NCI-H1092 (cell line): ENCODE measurements at regions not wholly inside any gene's neighbourhood (a gene's known extent, or its start where the extent isn't known, plus 50 kb on each side); places are given as distances from the start of the nearest gene placed in this dataset.

Experiments
- DNase-seq: peaks from one replicate; lab custom pipeline; 2025; lab: John Stamatoyannopoulos, UW

DNA sequence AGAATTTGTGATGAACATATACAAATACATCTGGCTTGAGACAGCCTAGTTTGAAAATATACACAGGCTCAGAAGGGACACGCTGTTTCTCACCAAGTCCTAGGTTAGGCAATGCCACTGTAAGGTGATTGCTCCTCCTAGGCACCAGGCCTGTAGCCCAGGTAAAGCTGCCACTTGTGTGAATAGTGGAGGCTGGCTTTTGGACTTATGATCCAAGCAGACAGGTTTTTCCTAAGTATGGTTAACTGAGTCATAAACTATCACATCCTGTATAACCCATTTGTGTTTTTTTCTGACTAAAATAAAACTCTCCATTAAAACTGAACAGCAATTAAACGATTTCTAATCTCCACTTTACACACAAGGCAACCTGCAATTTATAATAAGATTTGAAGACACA lies 81.0 kb downstream of the SEMA4F start:
- DNase-seq = no peak

DNA sequence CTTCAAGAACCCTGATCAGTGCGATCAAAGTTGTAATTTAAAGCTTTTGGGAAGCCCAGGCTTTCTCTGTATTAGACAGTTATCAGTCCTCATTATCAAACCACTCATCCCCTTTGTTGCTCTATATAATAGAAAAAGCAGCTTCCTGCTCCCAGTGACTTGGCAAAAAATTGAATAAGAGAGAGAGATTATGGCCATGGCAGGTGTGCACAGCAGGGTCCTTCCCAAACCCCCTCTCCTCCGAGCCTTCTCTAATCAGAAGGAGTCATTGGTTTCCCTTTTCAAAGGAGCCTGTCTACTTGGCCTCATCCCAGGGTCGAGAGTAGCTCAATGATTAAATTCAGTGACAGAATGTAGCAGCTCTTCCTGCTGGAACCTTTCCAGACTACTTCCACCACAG lies 81.5 kb downstream of the SEMA4F start:
- DNase-seq = peak; percentile 58

DNA sequence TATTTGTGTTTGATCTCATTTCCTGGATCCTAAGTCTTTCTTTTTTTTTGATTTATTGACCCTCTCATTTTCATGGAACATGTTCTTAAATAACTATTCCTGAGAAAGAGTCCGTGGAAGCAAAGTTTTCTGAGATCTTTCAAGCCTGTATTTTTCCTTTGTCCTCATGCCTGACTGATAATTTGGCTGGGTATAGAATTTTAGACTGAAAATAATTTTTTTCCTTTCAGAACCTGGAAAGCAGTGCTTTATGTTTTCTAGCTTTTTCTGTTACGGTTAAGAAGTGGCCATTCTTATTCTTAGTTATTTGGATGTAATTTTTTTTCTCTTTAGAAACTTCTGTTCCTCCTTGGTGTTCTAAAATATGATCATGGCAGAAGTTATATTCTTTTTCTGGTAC lies 82.5 kb downstream of the SEMA4F start:
- DNase-seq = no peak

DNA sequence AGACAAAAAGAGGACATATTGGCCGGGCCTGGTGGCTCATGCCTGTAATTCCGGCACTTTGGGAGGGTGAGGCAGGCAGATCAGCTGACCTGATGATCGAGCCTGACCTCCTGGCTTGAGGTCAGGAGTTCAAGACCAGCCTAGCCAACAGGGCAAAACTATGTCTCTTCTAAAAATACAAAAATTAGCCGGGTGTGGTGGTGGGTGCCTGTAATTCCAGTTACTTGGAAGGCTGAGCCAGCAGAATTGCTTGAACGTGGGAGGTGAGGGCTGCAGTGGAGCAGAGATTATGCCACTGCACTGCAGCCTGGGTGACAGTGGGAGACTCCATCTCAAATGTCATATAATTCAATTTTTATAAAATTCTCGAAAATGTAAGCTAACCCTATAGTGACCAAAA lies 84.5 kb downstream of the SEMA4F start:
- no peak for DNase-seq

DNA sequence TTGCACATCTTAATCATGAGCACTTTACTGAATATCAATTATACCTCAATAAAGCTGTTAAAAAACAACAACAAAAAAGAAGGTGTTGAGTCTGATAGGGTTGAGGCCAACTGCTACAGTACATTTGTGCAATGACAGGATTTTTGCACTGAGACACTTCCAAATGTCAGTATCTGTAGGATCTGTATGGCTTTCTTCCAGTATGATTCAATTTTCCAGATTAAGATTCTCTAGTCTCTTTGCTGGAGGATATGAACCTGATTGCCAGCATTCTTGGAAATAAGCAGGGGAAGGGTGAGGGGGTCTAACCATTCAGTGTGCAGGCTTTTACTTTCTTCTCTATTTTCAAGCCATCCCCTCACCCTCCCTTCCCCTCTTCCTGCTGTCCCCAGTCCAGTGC lies 85.1 kb downstream of the SEMA4F start:
- DNase-seq = no peak

DNA sequence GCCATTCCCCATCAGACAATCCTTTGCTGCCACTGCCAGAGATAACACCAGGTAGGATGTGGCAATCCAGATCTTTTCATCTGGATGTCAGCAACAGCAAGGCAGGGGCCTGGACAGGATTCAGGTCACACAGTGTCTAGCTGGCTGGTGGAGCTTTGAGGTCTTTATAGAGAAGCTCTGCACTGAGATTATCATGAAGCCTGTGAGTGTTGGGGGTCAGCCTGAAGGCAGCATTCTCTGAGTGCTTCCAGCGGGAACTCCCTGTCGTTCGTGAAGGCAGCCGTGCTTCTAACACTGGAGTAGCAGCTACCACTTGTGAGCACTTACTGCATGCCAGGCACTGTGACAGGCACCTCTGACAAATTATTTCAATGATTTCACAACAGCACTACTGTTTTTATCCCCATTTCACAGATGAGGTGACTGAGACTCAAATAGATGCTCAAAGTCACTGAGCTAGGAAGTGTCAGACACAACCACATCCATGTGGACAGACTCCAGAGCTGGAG lies 85.7 kb downstream of the SEMA4F start:
- DNase-seq = no peak

DNA sequence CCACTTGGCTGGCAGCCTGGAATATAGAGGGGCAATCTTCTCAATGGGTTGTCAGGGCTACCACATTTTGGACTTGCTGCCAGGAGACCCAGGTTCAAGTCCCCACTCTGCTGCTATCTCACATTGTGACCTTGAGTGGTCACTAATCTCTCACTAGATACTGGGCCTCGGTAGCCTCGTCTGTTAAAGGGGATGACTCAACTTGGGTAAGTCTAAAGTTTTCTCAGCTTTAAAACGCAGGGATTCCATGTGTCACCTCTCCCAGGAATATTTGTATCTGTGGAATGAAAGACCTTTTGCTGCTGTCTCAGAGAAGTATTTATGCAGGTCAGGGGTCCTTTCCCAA lies 86.3 kb downstream of the SEMA4F start:
- no peak for DNase-seq

DNA sequence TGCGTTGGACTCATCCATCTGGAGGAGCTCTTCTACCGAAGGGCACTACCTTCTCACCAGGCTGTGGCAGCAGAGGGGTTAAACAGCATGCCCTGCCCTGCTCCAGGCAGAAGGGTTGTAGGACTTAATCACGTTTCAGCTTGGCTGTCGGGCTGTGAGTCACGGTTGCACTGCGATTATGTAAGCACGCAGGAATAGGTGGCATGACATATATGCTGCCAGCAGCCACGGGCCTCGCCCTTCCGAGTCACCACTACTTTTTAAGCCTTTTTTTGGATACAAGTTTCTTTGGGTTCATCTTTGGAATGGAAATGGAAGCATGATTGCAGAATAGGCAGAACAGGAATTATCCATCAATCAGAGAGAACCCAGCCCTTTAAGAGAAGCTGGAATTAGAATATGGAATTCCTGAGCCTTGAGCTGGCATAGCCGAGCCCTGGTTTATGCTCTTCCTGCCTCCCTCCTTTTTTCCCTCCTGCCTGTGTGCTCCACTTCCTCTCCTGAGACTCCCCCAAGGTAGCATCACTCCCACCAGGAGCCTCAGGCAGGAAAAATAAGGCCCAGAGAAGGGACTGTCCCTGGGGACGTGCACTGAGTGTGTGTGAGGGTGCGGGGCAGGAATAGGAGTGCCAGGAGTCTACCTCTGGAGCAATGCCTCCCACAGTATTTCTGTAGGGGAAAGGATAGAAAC lies 86.8 kb downstream of the SEMA4F start:
- no peak for DNase-seq

DNA sequence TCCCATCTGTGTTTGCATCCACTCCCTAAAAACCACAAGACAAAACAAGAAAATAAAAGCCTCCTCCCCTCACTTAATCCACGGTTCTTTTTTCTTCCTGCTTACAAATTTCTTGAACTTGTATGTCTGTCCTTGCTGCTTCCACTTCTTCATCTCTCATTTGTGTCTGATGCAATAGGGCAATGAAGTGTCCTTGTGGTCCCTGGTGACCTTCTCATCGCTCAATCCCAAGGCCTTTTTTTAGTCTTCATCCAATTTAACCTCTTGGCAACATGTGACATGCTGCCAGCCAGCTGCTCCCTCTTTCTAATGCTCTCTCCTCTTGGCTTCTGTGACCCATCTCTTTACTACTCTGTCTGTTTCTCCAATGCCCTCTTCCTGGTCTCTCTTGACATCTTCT lies 87.6 kb downstream of the SEMA4F start:
- no peak for DNase-seq

DNA sequence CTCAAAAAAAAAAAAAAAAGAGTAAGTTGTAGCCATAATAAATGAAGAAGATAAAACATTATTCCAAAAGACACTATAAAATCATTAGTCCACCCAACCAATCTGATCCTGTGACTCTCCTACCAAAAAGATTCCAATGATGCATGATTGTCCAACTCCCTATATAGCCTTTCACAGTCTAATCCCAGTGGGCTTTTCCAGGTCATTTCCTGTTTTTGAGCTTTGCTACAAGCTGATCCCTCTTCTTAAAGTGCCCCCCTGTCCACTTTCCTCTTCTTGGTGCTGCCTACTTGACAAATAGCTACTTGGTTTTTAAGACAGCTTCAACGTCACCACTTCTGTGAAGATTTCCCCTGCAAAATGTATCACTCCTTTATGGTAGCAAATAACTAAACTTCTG lies 88.4 kb downstream of the SEMA4F start:
- DNase-seq = no peak

DNA sequence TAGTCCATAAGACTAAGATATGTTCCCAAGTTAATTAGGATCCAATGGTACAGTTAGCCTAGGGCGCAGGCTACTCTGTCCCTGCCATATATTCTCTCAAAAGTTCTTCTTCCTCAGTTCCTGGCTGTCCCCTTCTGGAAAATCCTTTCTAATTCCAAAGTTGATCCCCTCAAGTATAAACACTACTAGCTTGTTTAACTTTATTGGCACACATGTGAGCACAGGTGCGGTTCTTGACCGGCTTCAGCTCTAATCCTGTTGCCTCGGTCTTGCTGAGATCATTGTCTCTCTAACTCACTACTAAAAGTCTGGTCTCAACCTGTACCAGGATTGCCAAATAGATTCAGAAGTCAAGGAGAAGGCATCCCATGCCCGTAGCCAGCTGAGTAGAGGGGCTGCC lies 89.0 kb downstream of the SEMA4F start:
- no peak for DNase-seq

DNA sequence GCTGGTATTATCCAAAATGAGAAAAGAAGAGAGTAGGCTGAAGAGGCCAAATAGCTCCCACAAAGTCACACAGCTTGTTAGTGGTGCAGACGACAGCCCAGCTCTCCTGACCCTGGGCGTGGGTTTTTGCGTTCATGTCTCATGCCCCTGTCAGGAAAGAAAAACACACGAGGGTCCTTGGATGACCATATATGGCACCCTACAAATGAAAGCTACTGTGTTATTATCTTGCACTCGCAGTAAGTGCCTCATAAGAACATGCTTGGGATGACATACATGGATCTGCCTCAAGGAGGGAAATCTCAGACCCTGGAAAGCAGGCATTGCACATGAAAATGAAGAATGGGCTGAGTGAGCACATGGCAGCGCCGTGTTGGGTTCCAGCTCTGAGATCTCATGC lies 89.7 kb downstream of the SEMA4F start:
- no peak for DNase-seq

DNA sequence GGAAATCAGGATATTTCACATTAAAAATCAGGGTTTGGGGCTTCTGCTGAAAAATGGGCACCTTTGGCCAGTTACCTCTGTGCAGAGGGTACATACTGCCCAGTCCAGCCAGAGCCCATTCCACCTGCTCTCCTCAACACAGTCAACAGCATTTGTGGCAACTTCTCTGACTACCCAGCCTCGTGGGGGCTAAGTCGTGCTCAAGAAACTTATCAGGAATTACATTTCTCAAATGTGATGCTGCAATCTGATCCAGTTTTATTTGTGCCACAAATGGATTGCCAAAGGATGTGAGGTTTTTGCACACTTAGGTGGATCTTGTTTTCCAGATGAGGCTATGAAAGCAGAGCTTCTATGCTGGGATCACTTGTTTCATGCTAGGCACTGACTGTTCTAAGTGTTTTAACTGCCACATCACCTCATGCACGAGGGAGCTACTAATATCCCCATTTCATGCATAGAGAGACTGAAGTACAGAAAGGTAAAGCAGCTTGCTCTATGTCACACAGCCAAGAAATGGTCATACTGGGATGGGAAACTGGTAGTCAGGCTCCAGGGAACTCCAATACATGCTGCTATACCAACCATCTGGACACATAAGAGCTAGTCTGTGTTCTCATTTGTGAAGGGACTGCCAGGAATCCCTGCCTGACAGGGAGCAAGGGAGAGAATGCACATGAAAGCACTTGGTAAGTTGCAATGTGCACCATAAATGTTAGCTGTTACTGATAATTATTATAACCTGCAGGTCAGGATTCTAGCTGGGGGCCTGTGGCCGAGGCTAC lies 89.0 kb upstream of the HK2 start:
- DNase-seq = no peak

DNA sequence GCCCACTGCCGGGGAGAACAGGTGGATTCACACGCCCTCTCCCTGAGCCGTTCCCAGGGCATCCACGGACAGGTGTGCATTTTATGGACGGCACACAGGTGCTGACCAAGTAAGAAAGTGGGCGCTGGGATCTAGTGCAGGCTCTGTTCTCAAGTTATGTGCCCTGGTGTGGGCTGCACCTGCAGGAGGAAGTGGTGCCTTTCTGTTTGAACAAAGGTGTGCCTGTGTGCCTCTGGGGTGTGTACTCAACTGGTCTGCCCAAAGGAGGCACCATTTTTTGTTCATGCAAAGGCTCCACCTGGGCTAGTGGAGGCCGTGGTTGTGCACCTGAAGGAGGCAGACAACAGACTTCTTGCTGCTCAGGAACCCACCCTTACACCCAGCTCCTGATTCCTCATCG lies 88.2 kb upstream of the HK2 start:
- no peak for DNase-seq

DNA sequence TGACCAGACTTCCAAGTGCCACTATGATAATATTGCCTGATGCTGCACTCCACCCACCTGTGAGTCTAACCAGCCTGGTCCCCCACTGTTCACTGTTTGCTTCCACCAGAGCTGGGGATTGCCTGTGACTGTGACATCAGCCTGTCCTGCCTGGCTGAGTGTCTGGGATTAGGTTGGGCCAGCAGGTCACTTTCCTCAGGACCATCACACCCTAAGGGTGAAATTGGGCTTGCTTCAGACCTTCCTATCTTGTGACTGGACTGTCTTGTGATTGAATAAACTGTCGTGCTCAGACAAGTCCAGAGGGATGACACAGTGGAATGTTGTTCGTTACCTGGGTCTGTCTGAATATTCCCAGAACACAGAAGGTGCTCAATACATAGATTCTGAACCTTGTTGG lies 87.4 kb upstream of the HK2 start:
- no peak for DNase-seq

DNA sequence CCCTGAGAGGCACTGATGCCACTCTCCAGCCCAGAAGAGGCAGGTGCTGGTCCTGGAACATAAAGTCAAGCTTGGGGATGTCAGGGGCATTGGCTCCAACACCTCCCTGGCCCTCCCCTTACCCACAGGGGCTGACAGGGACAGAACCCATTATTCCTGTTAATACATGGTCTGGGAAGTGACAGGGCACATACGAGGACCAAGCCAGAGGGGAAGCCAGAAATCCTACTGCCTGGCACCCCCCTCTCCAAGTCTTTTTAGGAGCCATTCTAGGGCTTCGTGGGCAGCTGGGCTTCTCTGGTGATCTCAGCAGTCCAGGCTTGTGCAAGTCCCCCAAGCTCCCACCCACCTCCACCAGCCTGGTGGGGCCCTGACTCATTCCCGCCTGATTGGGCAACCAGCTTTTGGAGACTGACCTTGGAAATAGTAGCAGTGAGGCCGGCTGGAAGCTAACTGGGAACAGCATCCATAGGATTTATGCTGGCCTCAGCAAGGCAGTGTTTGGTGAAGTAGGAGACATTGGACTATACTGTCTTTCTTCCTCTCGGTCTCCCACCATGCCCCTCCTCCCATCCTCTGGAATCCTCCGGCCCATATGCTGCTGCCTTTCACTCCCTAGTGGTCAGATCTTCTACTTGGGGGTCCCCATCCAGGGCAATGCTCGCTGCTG lies 86.4 kb upstream of the HK2 start:
- DNase-seq = no peak

DNA sequence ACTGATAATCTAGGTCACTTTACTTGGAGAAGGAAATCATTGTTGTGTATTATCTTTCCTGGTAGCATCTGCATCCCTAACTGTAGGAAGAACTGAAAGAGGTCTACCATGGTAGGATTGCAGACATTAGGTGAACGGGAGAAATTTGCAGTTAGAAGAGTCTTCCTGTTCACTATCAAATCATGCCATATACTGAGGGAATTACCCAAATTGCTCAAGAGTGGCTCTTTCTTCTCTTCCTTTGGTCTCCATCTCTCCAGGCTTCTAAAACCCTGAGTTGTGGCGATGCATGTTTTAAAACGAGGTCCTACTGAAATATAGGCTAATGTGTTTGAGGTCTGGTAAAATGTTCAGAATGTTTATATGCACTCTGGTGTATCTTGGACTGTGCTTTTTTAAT lies 85.3 kb upstream of the HK2 start:
- no peak for DNase-seq

DNA sequence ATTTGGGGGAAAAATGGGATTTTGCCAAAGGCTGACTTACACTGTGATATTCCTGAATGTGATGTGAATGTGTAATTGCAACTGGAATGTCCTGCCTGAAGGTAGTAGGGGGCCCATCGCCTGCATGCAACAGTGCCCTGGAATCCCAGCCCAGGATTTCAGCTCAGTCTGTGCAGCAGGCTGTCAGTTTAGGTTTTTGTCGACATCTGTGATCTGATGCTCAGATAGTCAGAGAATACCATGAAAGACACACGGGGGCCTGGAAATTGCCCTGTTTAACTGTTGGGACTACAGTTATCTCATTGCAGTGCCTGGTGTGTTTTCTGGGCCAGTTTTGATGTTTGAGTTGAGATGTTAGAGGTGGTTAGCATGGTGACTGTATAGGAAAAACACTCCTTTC lies 84.5 kb upstream of the HK2 start:
- no peak for DNase-seq

DNA sequence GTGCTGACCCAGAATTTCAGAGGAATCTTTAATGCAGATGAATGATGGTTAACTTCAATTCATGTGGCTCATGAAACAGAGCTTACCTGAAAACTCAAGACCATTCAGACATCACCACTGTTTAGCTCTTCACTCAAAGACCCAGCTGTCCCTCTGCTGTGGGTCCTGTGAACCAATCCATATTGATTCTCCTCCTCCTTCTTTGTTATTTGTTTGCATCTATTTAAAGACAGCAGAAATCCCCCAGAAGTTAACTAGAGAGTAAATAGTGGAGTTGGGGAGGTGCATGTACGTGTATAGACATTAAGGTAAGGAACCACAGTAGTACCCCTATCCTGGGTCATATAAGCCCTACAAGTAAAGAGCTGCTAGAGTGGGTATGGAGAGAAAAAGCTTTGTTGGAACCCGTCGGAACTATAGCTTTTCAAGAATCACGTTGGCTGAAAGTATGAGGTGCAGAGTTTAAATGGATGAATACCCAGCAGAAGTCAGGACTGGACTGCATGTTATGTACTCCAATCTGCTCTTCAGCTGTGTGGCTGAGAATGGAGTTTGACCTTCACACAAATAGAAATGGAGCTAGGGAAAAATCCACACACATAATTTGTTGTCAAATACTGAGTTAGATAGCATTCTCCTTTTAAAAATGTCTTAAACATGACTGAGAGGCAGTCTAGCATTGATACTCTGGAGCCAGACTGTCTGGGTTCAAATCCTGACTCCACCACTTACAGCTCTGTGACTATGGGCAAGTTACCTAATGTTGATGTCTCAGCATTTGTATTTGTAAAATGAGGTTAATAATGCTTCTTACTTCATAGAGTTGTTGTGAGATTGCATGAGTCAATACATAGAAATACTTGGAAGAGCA lies 81.7 kb upstream of the HK2 start:
- no peak for DNase-seq

DNA sequence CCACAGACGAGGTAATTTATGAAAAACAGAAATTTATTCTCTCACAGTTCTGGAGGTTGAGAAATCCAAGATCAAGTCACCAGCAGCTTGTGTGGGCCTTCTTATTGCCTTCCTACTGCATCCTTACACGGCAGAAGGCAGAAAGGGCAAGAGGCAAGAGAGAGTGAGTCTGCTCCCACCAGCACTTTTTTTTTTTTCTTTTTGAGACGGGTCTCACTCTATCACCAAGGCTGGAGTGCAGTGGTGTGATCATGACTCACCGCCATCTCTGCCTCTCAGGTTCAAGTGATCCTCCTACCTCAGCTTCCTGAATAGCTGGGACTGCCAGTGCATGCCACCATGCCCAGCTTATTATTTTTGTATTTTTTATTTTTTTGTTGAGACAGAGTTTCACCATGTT lies 78.5 kb upstream of the HK2 start:
- DNase-seq = no peak

DNA sequence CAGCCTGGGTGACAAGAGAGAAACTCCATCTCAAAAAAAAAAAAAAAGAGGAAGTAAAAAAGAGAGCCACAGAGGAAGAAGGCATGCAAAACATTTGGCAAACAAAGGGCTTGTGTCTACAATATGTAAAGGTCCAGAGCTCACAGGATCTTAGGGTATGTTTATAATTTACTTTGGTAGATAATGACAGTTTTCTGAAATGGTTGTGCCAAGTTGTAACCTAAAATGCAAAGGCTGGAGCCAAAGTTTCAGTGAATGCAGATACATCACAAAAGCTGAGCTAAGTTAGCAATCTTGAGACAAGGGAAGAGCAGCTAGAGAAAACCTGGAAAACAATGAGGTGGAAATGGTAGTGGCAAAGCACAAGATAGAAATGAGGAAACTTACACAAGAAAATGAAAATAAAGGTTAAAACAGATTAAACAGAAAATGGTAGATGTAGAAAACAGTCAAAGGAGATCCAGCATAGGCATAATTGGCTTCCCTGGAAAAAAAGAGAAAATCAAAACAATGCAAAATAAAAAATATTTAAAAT lies 77.5 kb upstream of the HK2 start:
- DNase-seq = no peak

DNA sequence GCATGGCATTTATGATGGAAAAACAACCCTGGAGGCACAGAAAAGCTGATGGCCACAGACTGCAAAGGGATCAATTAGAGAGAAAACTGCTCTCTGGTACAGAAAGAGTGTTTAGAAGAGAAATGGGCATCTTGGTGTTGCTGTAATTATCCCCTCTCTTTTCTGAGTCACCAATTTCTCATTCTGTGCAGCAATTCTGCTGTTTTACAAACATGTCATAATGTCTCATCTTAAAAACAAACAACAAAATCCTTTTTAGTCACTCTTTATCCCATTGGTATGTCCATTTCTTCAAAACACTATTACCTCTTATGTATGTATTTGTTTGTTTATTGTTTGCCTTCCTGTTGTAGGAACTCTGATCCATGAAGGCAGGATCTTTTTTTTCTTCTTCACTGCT lies 73.9 kb upstream of the HK2 start:
- DNase-seq = no peak
